ENCODE measurements at regions not wholly inside any gene's neighbourhood (a gene's known extent, or its start where the extent isn't known, plus 50 kb on each side); places are given as distances from the start of the nearest gene placed in this dataset.
"Not testable (repeated sequence)": the region's sequence is repeated elsewhere in the genome, so short reads cannot be mapped to it uniquely, and the experiment has no call there.

GRCh38 chr15:75121491-75121890, 80.2 kb upstream of the C15orf39 start:
- no peaks in the 10 kb centered on the region for H3K27me3 Mint-ChIP-seq (ENCODE audit: insufficient read depth)
- no peak for TF ChIP-seq CTCF (conservative IDR thresholded peaks at IDR 0.05)
- Histone ChIP-seq H3K9me3 (ENCODE audit: control insufficient read depth, low read length) (no peaks in the 10 kb centered on the region), H3K36me3 (ENCODE audit: control insufficient read depth, insufficient read depth, low read length) (no peaks in the 10 kb centered on the region), H3K9ac (ENCODE audit: extremely low read depth, low read length, poor library complexity, severe bottlenecking) (no peak overlapping the region), H3K4me3 (ENCODE audit: low read length) (no peak overlapping the region), H3K4me1 (ENCODE audit: control insufficient read depth, insufficient read depth, low read length) (no peaks in the 10 kb centered on the region), H3K27me3 (ENCODE audit: control insufficient read depth, insufficient read depth, low read length, poor library complexity, severe bottlenecking) (no peaks in the 10 kb centered on the region), H3K27ac (ENCODE audit: low read depth, low read length) (no peak overlapping the region)
- H3K27ac Mint-ChIP-seq = no peak overlapping the region
- H3K4me3 Mint-ChIP-seq = no peak overlapping the region
- peaks cover 13% of the 10 kb centered on the region for H3K4me1 Mint-ChIP-seq
- H3K36me3 Mint-ChIP-seq (ENCODE audit: low read depth) = no peaks in the 10 kb centered on the region
- no peak for DNase-seq
- H3K9me3 Mint-ChIP-seq = peaks cover 16% of the 10 kb centered on the region

GRCh38 chr15:75123395-75123794, 78.3 kb upstream of the C15orf39 start:
- Mint-ChIP-seq H3K9me3 (peaks cover 7% of the 10 kb centered on the region), H3K36me3 (ENCODE audit: low read depth) (no peaks in the 10 kb centered on the region), H3K27me3 (ENCODE audit: insufficient read depth) (no peaks in the 10 kb centered on the region), H3K4me3 (no peak overlapping the region), H3K27ac (no peak overlapping the region), H3K4me1 (peaks cover 13% of the 10 kb centered on the region)
- WGBS, 2 experiments (ENCODE audit: insufficient coverage in 1 of 2, insufficient read length in 1 of 2) = 87 to 99% methylated on average over 3 to 5 of the region's 5 CpGs
- no peak for TF ChIP-seq CTCF (conservative IDR thresholded peaks at IDR 0.05)
- H3K27me3 ChIP-seq (ENCODE audit: control insufficient read depth, insufficient read depth, low read length, poor library complexity, severe bottlenecking) = no peaks in the 10 kb centered on the region
- no peak overlapping the region for H3K9ac ChIP-seq (ENCODE audit: extremely low read depth, low read length, poor library complexity, severe bottlenecking)
- H3K36me3 ChIP-seq (ENCODE audit: control insufficient read depth, insufficient read depth, low read length) = no peaks in the 10 kb centered on the region
- no peak for DNase-seq
- H3K9me3 ChIP-seq (ENCODE audit: control insufficient read depth, low read length) = no peaks in the 10 kb centered on the region
- H3K4me3 ChIP-seq (ENCODE audit: low read length) = no peak overlapping the region
- H3K4me1 ChIP-seq (ENCODE audit: control insufficient read depth, insufficient read depth, low read length) = no peaks in the 10 kb centered on the region
- no peak overlapping the region for H3K27ac ChIP-seq (ENCODE audit: low read depth, low read length)

GRCh38 chr15:75124278-75124677, 77.4 kb upstream of the C15orf39 start:
- not testable (repeated sequence) for H3K4me3 Mint-ChIP-seq; H3K27me3 ChIP-seq (ENCODE audit: control insufficient read depth, insufficient read depth, low read length, poor library complexity, severe bottlenecking); DNase-seq; H3K36me3 Mint-ChIP-seq (ENCODE audit: low read depth); H3K9ac ChIP-seq (ENCODE audit: extremely low read depth, low read length, poor library complexity, severe bottlenecking); H3K4me1 ChIP-seq (ENCODE audit: control insufficient read depth, insufficient read depth, low read length); H3K36me3 ChIP-seq (ENCODE audit: control insufficient read depth, insufficient read depth, low read length); H3K27ac ChIP-seq (ENCODE audit: low read depth, low read length); H3K27me3 Mint-ChIP-seq (ENCODE audit: insufficient read depth); H3K27ac Mint-ChIP-seq; H3K4me3 ChIP-seq (ENCODE audit: low read length); H3K9me3 Mint-ChIP-seq; H3K9me3 ChIP-seq (ENCODE audit: control insufficient read depth, low read length)
- 87% methylated on average over 3 of the region's 3 CpGs; no CpG with 5 or more reads in 1 of the 2 experiments for WGBS, 2 experiments (ENCODE audit: insufficient coverage in 1 of 2, insufficient read length in 1 of 2)
- H3K4me1 Mint-ChIP-seq = peaks cover 13% of the 10 kb centered on the region

GRCh38 chr15:75125935-75126334, 75.7 kb upstream of the C15orf39 start:
- Histone ChIP-seq H3K9ac (ENCODE audit: extremely low read depth, low read length, poor library complexity, severe bottlenecking) (no peak overlapping the region), H3K9me3 (ENCODE audit: control insufficient read depth, low read length) (no peaks in the 10 kb centered on the region), H3K27me3 (ENCODE audit: control insufficient read depth, insufficient read depth, low read length, poor library complexity, severe bottlenecking) (no peaks in the 10 kb centered on the region), H3K4me3 (ENCODE audit: low read length) (no peak overlapping the region), H3K36me3 (ENCODE audit: control insufficient read depth, insufficient read depth, low read length) (no peaks in the 10 kb centered on the region), H3K27ac (ENCODE audit: low read depth, low read length) (no peak overlapping the region), H3K4me1 (ENCODE audit: control insufficient read depth, insufficient read depth, low read length) (no peaks in the 10 kb centered on the region)
- no peak overlapping the region for H3K4me3 Mint-ChIP-seq
- no peak for DNase-seq
- H3K27ac Mint-ChIP-seq = no peak overlapping the region
- no peaks in the 10 kb centered on the region for H3K36me3 Mint-ChIP-seq (ENCODE audit: low read depth)
- H3K4me1 Mint-ChIP-seq = peaks cover 13% of the 10 kb centered on the region
- peaks cover 6% of the 10 kb centered on the region for H3K9me3 Mint-ChIP-seq
- no peaks in the 10 kb centered on the region for H3K27me3 Mint-ChIP-seq (ENCODE audit: insufficient read depth)
- WGBS, 2 experiments (ENCODE audit: insufficient coverage in 1 of 2, insufficient read length in 1 of 2) = 91 to 100% methylated on average over 3 to 5 of the region's 5 CpGs
- no peak for TF ChIP-seq CTCF (conservative IDR thresholded peaks at IDR 0.05)

Measured in endodermal cell (in vitro differentiated cells).